NOMO-1 treated with dmso at 0.1 percent for 144 hours (cell line): ENCODE measurements at regions not wholly inside any gene's neighbourhood (a gene's known extent, or its start where the extent isn't known, plus 50 kb on each side); places are given as distances from the start of the nearest gene placed in this dataset.

Experiments used
- DNase-seq: peaks from one replicate; lab custom pipeline; 2025; ENCODE audit not compliant: unreplicated experiment; lab: John Stamatoyannopoulos, UW

DNA sequence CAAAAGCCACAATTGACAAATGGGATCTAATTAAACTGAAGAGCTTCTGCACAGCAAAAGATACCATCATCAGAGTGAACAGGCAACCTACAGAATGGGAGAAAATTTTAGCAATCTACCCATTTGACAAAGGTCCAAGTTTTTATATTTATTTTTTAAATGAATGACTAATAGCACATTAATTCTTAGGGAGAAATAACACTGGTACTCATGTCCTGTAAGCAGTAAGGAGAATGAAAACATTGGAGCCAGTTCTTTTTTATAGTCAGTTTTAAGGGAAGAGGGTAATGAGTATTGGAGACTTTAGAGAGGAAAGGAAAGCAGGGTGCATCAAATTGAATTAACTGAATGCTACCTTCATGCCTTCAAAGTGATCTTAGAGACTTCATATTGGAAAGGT is 404.7 kb upstream of the TGFBR2 start:
- DNase-seq, result no peak

DNA sequence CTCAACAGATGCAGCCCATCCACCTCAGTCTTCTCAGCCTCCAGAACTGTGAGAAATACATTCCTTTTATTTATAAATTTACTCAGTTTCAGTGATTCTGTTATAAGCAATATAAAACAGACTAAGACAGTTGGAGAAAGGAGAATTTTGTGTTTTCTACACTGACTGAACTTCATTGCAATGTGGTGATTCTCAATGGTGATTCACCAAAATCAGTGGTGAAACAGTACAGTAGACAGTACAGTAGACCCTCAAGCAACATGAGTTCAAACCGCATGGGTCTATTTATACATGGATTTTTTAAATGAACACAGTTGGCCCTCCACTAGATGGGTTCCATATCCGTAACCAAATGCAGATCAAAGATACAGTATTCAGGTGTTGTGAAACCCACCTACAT is 403.1 kb upstream of the TGFBR2 start:
- no peak for DNase-seq

DNA sequence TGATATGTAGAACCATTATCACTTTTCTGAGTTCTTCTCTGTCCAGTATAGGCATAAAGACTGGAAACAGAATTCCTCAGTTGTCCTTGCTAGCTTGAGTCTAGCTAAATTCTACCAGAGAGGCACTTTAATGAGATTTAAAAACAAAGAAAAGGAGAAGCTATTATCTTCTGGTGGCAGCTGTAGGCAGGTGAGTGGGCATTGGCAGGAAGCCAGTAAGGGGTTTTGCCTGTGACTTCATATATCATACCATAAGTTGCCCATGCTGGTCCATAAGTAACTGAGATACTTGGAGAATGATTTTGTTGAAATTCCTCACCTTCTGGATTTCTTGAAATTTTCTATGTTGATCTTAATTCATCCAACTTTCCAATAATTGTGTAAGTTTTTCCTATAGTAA is 402.3 kb upstream of the TGFBR2 start:
- DNase-seq, result no peak

DNA sequence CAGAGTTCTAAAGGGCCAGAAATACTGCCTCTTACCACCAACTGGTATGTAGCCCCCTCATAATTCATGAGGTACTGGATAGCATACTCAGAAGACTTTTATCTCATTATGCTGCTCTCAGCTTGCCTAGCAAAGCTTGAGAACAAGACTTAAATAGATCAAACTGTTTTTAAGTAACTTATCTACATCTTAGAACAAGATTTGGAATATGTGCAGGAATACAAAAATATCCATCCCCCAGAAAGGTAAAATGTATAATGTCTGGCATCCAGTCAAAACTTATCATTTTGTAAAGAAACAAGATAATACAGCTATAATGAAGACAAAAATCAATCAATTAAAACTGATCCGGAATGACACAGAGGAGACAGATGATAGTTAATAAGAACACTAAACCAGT is 400.4 kb upstream of the TGFBR2 start:
- DNase-seq, result no peak

DNA sequence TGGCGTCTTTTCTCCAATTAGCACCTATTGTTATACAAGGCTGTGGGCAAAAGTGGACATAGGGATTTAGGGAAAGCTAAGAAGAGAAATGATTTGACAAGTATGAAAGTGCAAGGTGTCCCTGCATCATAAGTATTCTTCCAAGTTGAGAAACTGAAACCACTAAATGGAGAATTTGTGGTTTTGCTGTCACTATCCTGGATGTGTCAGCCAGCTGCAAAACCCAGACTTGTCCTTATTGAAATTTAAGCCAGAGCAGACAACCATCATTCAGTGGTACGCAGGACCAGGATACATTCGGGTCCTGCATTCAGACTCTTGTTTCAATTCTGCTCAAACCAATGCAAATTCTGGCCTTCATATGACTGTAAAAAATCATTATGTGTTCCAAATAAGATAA is 384.8 kb upstream of the TGFBR2 start:
- DNase-seq, result peak; percentile 48

DNA sequence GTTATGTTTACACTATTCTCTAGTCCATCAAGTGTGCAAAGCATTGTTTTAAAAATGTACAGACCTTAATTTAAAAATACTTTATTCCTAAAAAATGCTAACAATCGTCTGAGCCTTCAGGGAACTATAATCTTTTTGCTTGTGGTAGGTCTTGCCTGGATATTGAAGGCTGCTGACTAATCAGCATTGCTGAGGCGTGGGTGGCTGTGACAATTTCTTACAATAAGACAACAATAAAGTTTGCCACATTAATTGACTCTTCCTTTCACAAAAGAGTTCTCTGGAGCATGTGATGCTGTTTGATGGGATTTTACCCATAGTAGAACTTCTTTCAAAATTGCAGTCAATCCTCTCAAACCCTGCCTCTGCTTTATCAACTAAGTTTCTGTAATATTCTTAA is 384.0 kb upstream of the TGFBR2 start:
- no peak for DNase-seq

DNA sequence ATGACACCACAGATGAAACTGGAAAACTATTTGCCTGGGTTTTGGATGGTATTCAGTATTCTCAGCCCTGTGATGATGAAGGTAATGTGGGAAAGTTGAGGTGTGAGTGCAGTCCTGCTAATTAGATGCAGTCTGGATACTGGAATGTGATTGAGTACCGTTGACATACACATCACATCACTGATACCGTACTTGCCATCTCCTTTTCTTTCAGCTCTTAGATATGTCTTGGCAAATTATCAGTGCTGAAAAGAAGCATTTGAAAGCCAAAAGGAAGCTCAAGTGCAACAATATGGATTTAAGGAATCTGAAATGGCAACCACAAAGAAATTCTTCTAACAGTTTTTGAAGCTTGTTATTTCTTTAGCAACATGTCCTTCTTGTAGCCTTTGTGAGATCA is 381.4 kb upstream of the TGFBR2 start:
- DNase-seq, result no peak

DNA sequence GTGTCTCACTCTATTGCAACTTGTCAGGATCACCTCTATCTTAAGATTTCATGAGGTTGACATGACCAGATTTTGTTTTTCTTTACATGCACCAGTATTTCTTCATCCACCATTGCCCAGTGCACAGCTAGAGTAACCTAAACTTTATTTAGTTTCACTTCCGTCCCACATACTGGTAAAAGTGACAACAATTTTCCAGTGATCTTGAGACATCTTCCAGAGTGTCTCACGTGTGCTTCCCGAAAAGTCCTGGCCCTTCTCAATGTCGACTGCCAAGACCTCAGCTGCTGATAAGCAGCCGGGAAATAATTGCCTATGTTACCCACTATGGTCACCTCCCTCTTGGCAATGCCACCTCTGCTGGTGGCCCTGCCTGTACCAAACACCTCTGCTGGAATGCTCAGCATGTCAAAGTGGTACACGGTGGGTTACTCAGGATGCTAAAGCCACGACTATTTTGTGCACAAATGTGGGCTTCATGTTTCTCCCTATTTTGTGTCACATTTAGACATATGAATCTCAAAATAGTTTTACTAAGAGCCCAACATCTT is 379.7 kb upstream of the TGFBR2 start:
- DNase-seq, result peak; percentile 27

DNA sequence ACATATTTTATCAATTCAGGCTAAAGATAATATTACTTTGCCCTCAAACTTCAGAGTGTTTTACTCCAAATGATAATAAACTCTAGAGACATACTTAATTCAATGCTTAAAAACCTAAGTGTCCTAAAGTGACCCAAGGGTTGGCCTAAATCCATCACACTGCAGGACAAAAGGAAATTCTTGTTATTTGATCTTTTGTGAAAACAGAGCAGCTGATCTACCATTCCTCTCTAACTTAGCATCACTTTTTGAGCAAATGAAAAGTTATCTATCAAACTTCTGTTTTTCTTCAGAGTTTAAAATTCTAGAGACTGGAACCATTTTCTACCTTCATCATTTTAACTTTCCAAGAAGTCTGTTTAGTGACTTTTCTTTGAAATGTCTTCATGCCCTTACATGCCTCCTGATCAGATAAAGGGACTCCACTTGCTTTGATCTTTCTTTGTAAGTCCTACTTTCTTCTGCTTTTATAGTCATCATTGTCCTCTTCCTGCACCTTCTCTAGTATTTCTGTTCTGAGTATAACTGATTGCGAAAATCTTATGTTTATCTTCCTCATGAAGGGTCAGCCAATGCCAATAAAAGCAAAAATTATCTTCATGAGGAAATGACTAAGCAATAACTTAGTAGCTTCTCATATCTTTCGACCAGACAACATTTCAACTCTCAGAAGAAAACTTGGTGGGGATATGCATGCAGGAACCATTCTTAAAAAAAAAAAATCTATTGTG is 378.7 kb upstream of the TGFBR2 start:
- peak; percentile 67 for DNase-seq

DNA sequence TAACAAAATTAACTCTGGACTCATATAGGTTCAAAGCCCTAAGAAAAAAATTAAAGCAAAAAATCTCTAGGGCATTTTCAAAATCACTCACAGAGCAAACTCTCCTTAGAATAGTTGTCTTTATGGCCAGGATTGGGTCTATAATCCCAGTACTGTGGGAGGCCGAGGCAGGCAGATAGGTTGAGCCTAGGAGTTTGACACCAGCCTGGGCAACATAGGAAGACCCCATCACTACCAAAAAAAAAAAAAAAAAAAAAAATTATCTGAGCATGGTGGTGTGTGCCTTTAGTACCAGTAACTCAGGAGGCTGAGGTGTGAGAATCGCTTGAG is 378.1 kb upstream of the TGFBR2 start:
- DNase-seq, result no peak

DNA sequence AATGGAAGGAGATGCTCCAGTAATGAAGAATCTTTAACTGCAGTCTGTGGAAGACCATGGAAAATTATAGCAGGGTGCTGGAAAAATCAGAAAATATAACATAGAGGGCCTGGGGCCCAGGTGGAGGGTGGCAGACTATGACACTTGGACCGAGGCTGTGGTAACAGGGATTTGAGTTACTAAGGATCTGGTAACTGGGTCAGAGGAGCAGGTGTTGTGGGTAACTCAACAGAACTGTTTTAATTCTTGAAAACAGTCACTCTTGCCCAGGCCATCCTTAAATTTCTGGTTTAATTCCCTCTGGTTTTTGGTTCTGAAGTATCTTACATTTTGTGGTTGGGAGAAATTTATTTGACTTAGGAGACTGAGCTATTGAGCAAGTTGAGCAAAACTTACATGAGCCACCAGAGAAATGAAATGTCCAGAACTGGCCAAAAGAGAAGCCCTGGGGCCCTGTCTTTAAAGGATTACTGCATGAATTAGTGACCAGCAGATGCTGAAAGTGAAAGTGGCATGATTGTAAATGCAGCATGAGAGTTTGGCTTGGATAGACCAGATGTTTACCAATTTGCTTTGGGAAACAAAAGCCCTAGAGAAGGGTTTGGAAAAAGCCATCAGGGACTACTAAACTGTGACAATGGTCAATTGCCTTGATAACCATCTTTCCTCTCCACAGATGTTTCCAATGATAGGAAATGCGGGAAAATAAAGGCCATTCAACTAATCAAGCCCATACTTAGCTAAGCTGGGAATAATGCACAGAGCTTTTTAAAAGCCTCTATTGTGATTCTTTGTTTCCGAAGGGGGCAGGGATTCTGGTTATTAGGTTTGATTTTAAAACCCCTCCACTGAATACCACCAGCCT is 374.9 kb upstream of the TGFBR2 start:
- no peak for DNase-seq

DNA sequence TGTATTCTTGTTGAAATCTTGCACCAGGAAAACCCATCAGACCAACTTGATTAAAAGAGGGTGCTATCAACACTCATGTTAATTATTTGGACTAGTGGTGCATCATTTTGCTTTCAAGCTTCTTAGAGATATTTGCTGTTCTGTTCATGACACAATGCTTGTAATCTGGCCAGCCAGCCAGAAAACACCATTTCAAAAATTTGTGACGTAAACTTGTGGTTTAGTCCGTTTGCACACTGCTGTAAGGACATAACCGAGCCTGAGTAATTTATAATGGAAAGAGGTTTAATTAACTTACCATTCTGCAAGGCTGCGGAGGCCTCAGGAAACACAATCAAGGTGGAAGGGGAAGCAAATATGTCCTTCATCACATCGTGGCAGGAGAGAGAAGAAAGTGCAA is 374.3 kb upstream of the TGFBR2 start:
- peak; percentile 24 for DNase-seq

DNA sequence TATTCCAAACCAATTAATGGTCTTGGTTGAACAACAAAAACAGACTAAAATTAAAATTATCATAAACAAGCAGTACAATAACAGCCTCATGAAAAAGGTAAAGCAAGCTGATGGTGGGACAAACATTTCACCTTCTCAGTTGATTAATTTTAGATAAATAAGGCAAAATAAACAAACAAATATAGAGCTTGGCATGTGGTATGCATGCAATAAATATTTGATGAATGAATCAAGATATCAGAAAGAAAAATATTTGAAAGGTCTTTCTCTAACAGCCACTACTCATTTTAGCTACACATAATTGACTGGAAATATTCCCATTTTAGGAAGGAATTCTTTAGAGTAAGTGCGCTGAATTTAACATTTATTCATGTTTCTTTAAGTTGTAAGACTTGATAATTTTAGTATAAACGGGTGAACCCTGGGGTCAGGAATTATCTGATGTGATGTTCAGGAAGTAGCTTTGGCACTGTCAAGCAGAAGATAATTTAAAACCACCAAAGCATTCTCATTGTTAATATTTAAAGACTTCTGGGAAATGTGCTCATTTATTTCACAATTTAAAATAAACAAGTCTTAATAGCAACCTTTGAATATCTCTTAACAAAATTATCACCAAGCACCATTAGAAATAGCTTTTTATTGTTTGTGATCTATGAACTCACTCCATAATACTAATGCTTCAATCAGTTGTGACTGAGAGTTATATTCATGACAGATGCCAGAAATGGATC is 372.3 kb upstream of the TGFBR2 start:
- DNase-seq, result no peak

DNA sequence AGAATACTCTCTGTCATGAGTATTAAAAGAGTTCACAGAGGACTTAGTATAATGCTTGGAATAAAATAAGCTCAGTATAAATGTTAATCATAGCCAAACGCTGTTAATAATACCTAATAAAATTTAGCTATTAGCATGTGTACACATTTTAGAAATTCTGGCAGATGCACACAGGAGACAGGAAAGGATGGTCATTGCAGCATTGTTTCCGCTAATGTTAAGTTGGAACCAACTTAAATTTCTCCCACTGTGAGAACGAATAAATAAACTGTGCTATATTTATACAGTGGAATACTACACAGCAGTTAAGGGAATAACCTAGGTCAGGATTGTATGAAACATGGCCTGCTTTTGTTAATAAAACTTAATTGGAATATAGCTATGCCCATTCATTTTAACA is 370.4 kb upstream of the TGFBR2 start:
- no peak for DNase-seq

DNA sequence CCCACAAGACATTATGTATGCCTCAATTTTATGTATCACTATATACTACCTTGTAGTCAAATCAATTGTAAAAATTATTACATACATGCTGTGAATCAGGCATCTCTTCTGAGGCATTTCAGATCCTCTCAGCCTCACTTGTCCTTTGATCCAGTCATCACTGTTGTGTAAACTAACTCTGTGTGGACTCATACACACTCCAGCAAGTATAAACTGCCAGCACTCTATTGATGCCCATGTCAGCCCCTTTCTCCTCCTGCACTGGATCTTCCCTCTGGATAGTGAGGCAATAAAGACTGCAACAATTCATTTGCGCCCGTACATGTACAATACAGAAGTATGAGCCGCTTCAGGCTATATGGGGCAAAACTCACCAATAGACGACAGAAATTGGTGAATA is 364.7 kb upstream of the TGFBR2 start:
- no peak for DNase-seq

DNA sequence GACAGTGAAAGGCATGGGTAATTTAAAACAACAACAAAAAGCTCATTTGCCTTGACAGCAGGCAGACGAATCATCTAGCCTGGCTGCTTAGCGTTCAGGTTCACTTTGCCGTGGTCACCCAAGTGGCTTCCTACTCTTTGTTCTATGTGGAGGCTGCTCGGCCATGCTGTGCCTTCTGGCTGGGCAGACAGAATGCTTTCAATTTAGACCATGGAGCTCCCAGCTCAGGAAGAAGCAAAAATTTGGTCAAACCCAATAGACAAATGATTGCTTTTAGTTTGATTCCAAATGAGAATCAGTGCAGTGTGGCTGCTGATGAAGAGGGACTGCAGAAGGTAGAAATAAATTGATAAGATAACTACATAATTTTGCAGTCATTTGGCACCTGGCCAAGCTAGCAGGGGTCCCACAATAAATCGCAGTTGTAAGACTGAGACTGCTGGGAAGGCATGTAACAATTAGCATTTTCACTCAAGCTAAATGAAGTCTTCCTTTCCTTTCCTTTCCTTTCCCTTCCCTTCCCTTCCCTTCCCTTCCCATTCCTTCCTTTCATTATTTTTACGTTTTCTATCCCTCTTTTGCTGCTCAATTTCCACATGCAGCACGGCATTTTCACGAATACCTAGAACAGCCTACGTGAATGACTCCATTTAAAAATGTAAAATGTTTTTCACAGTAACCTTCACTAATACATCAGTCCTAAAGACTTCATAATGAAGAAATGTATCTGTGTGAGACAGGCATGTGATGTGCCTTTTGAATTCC is 360.4 kb upstream of the TGFBR2 start:
- DNase-seq, result no peak

DNA sequence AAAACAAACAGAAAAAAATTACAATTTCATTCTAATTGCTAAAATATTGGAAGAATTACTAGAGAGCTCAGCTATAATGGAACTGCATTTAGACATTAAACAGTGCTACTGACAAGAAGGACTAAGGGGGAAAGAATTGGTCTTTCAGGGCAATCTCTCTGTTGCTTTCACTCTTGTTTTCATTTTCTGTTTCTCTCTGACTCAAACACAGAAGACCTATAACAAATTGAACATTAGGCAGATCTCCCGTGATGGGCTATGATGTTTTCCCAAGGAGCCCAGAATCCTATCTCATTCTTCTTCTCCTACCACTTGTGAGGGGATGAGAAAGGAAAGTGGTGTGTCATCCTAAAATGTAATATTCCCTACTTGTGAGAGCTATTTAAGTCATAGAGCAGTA is 358.0 kb upstream of the TGFBR2 start:
- DNase-seq, result no peak

DNA sequence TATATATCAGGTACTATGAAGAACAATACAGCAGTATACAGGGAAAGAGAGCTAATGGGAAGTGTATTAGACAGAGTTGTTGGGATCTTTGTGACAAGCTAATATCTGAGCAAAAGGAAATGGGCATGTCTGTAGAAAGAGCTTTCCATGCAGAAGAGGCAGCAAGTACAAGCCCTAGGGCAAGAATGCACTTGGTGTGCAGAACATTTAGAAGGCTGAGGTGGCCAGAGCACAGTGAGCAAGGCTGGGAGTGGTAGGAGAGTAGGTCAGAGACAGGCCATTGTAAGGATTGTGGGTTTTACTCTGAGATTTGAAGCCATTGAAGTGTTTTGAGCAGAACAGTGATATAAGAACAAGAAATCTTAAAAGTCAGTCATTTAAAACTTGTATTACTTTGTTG is 353.9 kb upstream of the TGFBR2 start:
- no peak for DNase-seq

DNA sequence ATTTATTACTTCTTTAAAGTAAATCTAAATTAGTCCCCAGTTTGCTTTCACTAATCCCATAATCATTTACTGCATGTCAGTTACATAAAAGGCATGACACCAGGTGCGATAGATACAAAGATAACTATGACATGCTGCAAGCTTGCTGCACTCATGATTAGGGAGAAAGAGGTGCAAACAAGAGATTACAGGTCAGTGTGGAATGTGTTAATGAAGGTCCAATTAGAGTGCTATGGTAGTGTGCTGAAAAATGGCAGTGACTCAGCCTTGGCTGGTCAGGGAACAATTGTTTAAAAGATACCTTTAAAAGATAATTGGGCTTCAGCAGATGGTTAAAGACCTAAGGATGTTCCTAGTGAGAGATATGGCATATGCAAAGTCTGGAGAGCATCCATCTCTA is 352.6 kb upstream of the TGFBR2 start:
- no peak for DNase-seq

DNA sequence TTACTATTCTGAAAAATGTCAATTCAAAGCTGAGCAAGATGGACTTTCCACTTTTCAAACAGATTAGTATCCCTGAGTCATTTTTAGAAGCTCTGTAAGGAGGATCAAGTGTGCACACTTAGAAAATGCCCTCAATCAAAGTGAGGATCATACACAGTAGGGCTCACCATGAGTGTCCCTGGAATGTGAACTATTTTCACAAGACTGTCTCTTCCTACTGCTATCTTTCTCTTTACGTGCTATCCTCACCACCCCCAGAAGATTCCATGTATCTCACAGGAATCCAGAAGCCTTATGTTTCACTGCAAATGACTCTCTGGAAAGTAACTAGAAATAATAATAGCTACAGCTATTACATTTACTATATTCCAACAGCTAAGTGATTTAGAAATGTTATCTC is 349.9 kb upstream of the TGFBR2 start:
- no peak for DNase-seq
